ENCODE measurements at regions not wholly inside any gene's neighbourhood (a gene's known extent, or its start where the extent isn't known, plus 50 kb on each side); places are given as distances from the start of the nearest gene placed in this dataset.

DNA sequence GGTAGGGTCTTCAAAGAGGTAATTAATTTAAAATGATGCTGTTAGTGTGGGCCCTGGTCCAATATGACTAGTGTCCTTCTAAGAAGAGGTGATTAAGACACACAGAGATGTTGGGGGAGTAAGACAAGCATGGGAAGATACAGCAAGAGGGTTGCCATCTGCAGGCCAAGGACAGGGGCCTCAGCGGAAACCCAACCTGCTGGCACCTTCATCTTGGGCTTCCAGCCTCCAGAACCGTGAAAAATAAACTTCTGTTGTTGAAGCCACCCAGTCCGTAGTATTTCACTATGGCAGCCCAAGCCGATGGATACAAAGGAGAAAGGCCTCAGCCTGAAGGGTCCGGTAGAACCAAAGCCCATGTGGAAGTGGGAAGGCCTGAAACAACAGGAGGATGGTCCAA lies 161.7 kb upstream of the UBE2E1 start:
- DNase-seq (ENCODE audit: low read depth) = no peak

DNA sequence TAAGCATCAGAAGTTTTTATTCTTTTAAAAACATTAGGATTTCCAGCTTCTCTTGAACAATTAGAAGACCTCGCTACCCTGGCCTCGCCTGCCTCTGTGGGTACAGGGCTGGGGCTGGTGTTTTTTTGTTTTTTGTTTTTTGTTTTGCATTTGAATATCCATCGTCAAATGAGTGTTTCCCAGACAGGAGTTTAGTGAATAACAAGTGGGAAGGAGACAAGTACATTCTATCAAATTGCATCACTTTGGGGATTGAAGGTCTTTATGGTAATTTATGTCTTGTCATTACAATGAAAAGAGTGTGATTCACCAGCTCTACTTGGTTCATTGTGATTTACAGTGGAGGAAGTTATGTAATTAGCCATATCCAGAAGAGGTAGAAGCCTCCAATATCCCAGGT lies 161.1 kb upstream of the UBE2E1 start:
- DNase-seq (ENCODE audit: low read depth) = no peak

DNA sequence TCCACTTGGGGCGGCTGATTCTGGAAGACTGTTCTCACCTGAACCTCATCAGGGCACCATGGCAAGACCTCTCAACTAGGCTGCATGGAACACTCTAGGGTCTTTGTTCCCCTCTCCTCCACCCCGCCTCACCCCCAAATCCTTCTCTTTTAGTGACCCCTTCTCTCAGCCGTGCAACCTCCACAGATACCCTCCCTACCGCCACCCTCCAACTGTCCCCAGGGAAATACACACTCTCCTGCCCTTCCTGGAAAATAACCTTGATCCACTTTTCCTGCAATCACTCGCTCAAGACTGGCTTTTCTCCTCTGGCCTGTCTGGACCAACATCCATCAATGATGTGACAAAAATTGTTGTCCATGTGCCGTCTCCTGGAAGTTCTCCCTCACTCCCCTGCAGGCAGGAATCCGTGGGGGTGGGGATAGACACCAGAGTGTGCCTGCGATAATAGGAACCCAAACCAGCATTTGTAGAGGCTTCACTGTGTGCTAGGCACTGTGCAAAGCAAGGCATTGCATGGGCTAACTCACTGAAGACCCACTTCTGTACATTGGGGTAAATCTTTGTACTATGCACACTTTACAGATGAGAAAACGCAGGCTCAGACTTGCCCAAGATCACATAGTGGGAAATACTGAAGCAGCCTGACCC lies 160.1 kb upstream of the UBE2E1 start:
- no peak for DNase-seq (ENCODE audit: low read depth)

DNA sequence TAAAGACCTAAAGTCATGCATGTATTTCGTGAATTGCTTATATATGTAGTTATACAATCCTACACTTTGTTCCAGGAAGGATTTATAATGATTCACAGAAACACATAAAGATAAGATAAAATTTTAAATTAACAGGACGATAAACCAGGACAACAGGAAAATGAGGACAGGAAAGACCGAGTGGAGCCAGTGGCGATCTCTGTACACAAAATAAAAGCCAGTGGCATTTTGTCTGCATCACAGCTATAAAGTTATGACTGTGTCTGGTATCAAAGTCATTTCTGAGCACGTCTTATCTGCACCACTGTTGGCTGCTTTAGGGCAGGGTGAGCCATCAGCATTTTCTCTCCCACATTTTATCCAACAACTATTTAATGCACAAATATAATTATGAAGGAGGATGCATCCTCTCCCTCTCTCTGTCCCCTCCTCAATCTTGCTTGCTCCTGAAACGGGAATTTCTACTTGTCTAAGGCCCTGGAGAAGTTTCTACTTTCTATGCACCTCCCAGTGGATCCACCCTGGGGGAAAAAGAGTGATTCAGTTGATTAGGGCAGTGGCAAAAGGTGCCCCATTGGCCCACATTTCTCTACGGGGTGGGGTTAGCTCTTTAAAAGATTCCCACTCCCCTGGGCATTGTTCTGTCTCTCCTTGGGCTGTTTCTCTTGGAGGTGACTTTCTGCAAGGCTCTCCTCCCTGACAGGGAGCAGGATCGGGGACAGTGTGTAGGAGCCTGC lies 159.4 kb upstream of the UBE2E1 start:
- no peak for DNase-seq (ENCODE audit: low read depth)

DNA sequence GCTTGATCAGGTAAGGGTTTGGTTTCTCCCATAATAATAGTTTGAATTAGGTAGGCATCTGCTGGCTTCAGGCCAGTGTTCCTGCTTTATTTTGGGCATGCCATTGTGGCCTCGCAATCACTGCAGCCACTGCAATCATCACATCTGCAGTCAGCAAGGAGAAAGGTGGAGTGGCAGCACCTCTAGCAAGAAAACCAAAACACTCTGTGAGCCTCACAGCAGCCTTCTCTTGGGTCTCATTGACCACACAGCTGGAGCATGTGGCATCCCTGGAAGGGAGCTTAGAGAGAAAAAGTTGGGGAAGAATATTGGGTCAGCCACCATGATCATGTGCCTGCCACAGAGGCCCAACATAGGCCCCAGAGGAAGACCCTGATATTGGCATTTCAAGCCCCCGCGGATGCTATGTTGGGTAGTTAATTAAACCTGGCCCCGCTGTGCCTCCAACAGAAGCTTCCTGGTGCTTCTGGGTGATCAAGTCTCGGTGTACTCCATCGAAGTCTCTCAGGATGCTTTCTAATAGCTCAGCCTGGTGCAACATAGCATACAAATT lies 158.0 kb upstream of the UBE2E1 start:
- DNase-seq (ENCODE audit: low read depth) = no peak

DNA sequence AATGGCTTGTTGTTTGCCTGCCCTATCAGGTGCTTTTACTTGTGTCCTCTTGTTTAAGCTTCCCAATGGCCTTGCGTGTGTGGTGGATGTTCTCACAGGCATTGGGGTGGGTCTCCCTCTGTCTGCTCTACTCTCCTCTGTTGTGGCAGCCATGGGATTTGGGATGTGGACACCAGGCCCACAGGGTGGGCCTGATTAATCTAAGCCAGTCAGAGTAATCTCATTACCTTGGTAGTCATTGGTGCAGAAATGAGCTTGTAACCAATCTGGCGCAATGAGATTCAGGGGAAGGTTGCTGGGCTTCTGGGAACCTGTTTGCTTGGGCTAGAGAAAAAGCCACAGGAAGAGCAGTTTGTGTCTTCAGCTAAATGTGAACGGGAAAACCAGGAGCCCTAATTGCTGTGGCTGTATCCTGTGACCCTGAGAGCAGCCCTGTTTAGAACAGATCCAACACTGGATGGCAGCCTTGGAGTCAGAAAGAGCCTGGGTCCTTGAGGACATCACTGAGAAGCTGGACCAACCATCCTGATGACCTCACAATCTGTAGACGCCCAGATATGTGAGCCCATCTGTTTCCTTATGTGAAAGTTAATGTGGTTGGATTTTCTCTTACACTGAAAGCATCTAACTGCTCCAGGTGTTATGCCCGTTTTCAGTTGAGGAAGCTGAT lies 157.3 kb upstream of the UBE2E1 start:
- DNase-seq (ENCODE audit: low read depth) = no peak

DNA sequence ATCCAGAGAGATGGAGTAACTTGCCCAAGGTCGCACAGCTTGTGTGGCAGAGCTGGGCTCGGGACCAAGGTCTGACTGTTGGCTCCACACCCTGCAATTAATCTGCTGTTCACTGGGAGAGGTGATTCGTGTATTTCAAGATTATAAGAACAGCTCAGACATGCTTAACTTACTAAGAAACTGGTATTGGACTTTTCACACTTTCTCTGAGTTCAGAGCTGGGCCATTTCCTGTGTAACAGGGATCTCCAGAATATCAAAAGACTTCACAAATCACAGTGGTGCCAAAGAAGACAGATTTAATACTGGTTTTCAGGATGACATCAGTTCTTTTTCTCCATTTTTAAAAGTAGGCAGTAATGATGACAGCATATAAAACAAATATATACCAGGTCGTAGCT lies 156.8 kb upstream of the UBE2E1 start:
- DNase-seq (ENCODE audit: low read depth) = no peak

DNA sequence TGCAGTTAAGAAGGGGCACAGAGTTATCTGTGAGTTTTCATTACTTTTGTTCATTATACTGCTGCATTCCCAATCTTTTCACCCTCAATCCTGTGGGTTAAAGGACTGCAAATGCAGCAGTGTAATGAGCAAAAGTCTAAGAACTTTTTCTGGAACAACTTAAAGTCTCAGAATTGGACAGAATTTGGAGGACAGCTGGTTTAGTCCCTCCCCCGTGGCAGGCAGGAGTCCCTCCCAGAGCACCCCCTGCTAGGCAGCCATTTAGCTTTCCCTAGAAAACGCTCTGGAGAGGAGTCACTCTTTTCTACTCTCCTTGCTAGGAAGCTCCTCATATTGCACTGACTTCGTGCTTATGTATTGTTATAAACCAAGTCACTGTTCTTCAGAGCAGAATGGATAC lies 156.3 kb upstream of the UBE2E1 start:
- DNase-seq (ENCODE audit: low read depth) = no peak

DNA sequence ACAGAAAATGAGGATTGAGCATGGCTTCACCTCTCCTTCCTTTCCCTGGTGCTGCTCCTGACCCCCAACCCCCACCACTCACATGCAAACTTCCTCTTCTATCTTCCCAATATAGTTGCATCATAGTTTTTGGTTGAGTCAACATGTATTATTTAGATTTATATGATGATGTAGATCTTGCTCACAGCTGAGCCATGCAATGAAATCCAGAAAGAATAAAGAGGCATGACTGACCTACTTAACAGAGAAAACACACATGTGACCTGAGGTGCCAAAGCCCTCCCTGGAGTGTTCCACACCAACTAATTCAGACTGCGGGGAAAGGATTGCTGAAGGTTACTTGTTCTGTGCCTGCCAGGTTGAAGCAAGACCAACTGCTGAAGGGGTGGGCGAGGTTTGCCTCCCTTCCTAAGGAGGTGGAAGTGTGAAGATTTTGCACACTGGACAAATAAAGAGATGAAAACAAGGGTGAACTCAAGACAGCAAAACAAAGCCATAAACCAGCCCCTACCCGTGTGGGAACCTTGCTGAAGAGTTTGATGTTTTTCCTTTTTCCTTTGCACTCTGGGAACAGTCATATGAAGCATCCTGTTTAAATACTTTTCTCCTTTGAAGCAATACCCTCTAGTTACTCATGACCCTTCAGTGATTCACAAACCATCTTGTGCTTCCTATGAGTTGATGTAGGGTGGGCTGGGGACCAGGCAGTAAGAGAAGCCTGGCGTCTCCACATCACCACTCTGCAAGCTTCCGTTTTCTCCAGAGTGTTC lies 155.2 kb upstream of the UBE2E1 start:
- no peak for DNase-seq (ENCODE audit: low read depth)

DNA sequence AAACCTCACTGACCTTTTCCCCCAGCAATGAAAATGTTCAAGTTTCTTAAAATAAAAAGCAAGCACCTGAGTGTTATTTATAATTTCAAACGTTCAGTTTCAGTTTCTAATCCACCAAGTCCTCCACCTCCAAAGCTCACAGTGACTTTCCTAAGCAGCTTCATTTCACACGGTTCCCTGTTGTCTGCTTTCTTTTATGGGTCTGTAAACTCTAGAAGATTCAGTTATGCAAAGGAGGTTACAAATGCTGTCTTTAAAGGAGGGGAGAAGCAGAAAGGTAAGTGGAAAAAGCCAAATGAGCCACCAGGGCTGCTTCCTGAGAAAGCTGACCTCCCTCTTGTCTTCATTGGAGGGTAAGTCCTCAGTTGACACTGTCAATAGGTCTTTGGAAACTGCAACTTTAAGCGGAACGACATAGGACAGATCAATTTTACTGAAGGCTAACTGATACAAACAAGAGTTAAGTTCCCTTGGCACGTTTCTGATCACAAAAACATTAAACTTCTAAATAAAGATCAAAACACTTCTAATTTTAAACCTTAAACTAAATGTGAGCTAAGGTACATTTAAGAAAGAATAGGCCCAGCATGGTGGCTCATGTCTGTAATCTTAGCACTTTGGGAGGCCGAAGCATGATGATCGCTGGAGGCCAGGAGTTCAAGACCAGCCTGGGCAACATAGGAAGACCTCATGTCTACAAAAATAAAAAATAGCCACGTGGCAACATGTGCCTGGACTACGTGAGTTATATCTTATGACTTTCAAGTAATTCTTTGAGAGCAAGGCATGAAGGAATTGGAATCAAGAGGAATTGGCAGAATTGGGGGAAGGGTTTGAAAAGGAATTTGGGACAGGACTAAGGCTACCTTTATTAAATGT lies 151.9 kb upstream of the UBE2E1 start:
- DNase-seq (ENCODE audit: low read depth) = no peak

DNA sequence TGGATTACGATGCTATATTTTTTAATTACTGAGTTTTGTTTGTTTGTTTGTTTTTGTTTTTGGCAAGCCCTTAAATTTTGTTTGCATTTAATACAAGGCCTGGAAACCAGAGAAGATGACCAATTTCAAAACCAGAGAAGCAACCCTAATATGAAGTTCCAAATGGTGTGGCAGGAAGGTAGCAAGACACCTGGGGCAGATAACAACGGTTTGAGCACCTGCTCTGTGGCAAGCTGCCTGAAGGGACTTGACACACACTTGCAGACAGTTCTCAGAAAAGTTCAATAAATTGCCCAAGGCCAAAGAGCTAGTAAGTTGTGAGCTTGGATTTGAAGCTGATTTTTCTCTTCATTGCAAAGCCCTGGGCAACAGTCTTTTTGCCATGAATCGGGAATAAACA lies 151.2 kb upstream of the UBE2E1 start:
- DNase-seq (ENCODE audit: low read depth) = no peak

DNA sequence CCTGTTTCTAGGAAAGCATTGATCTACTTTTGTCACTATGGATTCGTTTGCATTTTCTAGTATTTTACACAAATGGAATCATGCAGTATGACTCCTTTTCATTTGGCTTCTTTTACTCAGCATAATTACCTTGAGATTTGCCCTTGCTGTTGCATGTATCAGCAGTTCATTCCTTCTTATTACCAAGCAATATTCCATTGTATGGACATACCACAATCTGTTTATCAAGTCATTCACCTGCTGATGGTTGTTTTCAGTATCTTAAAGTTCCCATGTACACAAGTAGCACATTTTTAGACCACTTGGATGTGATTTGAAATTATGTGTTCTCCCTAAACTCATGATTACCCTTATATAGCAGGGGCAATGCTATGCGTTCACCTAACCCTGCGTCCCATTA lies 150.0 kb upstream of the UBE2E1 start:
- no peak for DNase-seq (ENCODE audit: low read depth)

DNA sequence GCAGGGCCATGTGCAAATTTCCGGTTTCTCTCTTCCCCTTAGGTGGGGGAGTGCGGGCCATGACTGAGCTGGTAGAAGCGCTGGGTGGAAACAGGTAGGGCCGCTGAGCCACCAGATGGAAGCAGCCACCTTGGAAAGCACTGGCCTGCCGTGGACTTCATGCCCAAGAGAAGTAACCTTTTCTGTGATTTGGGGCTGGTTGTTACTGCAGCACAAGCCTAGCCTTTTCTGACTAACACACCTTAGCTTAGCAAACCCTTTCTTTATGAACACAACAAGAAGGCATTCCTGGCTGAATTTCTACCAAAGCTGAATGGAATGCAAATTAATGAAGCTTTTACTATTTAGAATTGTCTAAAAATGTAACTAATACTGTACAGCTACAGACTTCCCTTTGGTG lies 149.6 kb upstream of the UBE2E1 start:
- DNase-seq (ENCODE audit: low read depth) = no peak

DNA sequence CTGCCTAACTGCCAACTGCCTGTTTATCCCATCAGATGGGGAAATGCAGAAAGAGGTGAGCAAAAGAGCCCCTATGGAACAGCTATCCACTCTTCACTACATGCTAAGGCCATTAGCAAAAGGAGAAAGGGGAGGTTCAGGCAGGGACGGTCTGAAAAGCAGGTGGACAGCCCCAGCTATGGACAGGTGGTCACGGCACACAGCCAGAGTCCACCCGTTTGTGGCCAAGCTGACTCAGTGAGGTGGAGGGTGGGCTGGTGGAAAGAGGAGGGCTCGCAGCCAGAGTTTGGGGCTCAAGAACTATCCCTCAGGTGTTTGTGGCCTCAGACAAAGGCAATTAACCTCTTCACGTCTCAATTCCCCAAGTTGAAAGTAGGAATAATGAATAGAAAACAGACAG lies 148.9 kb upstream of the UBE2E1 start:
- DNase-seq (ENCODE audit: low read depth) = no peak

DNA sequence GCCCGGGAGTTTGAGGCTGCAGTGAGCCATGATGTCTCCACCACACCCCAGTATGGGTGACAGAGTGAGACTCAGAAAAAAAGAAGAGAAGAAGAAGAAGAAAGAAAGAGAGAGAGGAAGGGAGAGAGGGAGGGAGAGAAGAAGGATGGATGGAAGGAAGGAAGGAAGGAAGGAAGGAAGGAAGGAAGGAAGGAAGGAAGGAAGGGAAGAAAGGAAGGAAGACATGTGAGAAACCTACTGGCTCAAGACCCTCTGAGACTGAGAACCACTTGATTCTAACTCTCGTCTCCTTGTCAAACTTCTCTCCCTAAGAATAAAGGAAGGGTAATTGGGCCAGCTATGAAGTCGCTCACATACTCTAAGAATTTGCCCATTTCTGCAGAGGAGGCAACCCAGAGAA lies 148.1 kb upstream of the UBE2E1 start:
- no peak for DNase-seq (ENCODE audit: low read depth)

DNA sequence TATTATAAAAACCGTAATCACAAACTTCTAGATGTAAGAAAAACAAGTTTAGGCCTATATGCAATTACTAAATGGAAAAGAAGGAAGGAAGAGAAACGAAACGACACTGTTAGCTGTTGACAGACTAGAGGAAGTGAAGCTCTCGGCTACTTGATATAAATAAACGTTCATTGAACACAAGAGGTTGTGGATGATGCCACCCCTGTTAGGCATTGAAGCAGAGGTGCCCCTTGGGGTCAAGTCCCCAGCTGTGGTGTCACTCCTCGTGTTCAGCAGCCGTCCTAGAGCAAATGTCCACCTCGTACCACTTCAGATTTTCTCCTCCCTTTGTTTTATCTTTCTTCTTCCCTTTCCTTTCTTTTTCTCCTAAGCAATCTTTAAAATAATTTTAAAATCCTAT lies 146.5 kb upstream of the UBE2E1 start:
- no peak for DNase-seq (ENCODE audit: low read depth)

DNA sequence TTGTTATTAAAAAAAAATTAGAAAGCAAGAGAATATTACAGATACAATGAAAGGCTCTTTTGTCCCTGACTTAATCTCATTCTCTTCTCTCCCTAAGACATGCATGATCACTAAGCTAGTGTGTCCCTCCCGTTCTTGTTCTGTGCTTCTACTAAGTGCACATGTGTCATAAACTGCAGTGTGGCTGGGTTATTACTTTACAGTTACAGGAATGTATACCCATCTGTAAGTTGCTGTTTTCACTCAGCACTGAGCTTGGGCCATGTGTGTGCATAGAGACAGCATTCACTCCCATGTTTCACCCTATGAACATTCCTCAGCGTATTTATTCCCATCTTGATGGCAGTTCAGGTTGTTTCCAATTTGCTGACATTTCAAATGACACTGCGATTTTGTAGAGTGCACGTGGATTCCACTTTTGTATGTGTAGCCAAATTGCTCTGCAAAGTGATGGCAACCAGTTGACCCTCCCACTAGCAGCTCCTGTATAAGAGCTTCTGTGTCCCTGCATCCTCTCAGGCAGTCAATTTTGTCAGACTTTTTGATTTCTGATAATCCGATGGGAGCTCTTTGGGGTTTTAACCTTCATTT lies 145.8 kb upstream of the UBE2E1 start:
- DNase-seq (ENCODE audit: low read depth) = no peak

DNA sequence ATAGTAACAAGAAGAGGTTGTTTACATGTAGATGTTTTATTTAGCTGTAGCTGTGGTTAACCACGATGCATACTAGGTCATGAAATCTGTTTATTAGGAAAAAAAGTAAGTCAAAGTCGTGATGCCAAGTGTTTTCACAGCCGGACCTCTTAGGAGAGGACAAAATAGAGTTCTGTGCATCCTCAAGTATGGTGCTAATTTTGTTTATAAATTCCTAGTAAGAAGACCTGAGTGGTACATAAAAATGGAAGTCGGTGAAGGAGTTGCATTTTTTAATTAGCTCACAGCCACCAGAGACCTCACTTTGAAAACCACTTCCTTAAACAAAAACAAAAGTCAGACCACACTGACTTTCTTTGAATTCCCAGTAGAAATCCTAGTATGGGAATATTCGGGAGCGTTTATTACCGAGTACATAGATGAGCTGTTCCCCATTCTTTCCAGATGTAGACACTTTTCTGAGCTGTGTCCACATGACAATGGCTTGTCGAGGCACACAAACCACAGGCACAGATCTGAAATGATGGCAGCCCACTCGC lies 143.6 kb upstream of the UBE2E1 start:
- no peak for DNase-seq (ENCODE audit: low read depth)

DNA sequence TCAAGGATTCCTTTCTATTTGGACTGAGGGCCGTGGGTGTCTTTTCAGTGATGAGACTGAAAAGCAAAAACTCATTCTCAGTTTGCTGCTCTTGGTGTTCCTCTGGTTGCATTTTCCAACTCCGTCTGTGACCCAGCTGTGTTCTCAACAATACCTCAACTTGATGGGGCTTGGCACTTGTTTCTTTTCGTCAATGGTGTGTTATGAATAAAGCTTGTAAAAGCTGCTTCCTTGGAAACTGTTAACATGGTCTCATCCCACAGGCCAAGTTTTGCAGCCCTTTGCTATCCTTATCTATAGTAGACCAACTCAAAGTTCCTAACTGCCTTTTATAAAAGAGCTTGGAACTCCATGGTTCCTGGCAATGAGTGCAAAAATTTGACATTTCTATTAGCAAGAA lies 142.5 kb upstream of the UBE2E1 start:
- DNase-seq (ENCODE audit: low read depth) = no peak

DNA sequence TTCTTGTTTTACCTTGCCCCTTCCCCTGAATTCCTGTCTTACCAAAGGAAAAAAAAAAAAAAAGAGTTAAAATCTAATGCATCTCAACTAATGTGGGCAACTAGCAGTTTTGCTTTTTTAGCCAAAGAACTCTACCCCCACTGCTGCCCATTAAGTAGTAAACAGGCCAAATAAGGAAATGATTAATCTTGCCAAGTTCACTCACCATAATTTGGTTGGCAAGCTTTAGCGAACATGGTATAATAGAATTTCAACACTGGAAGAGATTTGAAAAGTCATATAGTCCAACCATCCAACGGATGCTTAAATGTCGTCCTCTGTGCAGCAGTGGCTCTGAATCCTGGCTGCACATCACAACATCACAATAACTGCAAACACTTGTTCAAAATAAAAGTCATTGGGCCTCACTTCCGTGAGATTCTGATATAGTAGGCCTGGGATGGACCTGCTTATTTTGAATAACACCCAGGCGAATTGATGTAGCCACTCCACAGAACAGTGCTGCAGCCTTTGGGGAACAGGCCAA lies 142.0 kb upstream of the UBE2E1 start:
- no peak for DNase-seq (ENCODE audit: low read depth)

DNA sequence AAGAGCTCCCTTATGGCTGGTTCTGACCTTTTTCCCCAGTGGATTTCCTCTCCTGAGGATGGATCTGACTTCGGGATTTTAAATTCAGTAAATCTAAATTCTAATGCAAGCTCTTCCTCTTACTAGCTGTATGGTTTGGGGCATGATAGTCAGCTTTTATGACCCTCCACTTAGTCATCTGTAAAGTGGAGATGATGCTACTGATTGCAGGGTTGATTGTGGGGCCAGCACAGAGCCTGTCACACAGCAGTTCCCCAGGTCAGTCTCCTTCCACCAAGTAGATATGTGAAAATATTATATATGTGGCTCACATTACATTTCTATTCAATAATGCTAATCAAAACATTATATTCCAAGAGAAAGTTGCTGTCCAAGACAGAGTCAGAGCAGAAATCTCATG lies 141.3 kb upstream of the UBE2E1 start:
- no peak for DNase-seq (ENCODE audit: low read depth)

All from stimulated activated CD8-positive, alpha-beta memory T cell treated with anti-CD3 and anti-CD28 coated beads, Interleukin-4, amount 100 ng/mL, for 24 hours (primary cell).